IPS DF 4.7 (cell line): ENCODE measurements at regions not wholly inside any gene's neighbourhood (a gene's known extent, or its start where the extent isn't known, plus 50 kb on each side); places are given as distances from the start of the nearest gene placed in this dataset.

Experiments
- DNase-seq: peaks from one replicate; pipeline ENCODE4 v3.0.0-alpha.2; 2013; ENCODE audit warnings: low spot score; ENCODE audit errors: extremely low read depth

DNA sequence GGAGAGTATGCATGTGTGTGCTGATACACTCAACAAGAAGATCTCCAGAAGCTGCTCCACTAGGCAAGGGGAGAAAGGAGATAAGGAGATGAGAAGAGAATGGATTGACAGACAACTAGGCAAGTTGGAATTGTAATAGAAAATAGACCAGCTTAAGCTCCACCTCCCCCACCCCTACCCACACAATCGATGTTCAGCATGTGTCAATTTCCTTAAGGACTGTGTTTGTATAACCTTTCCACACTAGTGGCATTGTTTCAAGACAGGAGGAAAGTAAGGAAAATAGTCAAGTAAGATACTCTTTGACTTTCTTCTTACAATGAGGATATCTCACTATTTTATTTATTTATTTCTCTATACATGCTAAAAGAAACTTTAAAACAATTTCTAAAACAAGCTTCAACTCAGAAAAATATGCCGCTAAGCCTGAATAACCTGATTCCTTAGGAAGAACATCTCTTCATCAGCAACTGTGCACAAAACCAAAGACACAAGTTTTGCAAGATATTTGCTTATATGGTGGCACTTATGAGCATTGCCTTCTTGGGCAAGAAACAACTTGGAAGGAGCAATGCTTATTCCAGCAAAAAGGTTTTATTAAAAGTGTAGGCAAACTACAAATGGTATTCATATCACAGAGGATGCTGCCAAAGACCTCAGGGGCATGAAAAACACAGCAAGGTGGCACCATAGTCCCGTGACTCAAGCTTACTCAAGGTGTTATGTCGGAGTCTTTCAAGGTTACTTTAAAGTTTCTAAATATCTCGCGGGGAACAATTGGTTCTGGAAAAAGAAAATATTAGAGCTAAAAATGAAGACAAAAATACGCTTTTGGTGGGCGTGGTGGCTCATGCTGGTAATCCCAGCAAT lies 249.1 kb downstream of the COL12A1 start:
- no peak for DNase-seq

DNA sequence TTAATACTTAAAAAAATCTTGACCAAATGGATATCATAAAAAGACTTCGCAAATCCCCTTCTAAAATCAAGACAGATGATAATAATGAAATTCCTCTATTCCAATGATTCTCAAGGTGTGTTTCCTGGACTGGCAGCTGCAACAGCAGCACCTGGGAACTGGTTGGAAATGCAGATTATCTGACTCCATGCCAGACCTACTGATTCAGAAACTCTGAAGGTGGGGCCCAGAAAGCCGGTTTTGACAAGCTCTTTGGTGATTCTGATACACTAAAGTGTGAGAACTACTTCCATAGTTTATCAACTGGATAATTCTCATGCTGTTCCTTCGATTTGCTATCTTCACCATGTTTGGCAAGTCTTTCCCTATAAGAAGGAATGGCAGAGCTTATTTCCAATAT lies 252.1 kb downstream of the COL12A1 start:
- no peak for DNase-seq

DNA sequence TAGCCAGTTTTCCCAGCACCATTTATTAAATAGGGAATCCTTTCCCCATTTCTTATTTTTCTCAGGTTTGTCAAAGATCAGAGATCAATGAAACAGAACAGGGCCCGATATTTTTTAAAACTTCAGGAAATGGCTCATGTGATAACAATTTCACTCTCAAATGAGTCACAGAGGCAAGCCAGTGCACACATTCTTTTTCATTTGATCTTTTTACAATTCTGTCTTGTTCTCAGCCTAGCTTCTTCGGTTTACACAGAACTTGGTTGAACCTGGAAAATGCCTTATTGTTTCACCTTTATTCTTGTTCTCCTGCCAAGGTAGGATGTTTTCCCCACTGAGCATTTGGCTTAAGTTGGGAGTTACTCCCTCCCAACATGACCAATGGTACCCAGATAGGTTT lies 258.9 kb downstream of the COL12A1 start:
- DNase-seq, result no peak

DNA sequence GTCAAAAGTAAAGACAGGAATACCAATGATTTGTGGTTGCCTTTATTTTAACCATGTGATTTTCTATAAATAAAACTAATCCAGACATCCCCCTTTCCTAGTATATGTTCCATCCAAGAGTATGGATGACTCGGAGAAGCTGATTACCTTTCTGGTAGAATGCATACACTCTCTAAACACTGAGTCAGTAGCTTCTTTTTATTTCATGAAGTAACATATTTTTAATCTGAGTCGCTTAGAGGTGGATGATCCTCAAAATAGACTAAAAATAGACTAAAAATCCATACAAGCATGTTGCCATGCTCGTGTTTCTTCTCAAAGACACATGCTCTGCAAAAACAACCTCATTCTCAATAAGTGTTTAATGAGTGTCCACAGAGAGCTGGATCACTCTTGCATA lies 263.7 kb downstream of the COL12A1 start:
- DNase-seq, result no peak

DNA sequence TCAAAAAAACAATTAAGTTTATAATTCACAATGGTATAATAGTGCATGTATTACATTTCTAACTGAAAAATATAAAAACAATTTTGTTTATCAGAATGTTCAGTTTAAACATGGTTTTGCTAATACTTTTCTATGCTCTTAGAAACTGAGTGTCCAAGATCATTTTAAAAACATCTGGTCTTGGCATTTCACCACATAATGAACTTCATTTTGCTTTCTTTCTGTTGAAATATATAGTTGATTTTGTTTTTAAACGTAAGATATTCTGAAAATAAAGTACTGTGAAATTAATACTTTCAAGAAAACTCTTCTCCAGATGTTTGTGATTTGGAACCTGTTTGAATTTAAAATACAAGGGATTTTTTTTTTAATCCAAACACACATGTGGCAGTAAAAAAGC lies 264.4 kb downstream of the COL12A1 start:
- no peak for DNase-seq

DNA sequence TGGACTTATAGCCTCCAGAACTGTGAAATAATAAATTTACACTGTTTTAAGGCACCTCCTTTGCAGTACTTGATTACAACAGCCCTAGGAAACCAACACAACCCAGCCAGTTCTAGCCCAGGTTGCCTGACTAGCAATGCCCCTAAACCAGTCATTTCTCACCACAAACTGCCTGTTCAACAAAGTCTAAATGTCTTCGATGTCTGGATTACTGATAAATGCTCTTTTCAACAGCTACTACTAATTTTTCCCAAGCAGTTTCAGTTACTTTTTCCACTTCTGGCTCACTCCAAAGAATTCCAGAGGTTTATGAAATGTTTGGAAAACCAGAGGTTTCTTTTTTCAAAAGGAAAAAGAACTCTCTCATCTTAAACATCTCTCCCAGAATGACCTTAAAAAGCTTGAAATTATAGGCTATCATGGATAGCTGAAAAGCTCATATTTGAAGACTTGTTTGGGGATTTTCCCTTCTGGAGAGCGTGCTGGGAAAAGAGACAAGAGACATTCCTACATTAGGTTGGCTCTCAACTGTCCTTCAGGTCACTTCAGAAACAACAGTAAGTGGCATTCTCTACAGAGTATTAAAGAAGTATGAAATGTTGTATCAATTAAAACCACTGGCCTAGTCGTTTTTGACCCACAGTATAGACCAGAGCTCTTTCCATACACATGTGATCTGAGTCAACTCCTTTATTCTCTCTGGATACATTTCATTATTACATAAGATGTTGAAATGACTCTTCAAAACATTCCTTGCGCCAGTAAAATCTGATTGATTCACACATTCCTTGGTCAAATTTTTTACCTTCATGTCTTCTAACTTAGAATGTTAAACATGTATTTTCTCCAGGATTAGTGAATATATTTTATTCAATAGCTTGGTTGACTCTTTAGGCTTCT lies 265.9 kb downstream of the COL12A1 start:
- no peak for DNase-seq

DNA sequence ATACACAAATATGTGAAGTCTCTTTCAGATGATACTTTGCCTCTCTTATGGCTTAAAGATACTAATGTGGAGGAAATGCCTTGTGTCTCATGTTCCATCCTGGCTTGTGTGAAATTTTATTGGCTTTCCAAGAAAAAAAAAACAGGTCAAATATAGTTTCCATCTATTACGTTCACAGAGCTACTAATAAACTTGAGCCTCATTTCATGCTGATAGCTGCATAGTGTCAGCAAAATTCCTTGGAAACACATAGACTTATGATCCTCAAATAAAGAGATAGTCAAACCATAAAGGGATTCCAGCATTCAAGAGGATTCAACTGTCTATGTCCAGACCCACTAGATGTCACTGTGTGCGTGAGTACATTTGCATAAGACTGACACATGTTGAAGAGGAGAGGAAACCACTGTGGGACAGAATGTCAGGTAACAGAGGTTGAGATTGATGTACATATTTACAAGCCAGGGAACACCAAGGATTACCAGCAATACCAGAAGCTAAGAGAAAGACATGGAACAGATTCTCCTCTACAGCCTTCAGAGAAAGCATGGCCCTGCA lies 266.6 kb downstream of the COL12A1 start:
- DNase-seq, result no peak

DNA sequence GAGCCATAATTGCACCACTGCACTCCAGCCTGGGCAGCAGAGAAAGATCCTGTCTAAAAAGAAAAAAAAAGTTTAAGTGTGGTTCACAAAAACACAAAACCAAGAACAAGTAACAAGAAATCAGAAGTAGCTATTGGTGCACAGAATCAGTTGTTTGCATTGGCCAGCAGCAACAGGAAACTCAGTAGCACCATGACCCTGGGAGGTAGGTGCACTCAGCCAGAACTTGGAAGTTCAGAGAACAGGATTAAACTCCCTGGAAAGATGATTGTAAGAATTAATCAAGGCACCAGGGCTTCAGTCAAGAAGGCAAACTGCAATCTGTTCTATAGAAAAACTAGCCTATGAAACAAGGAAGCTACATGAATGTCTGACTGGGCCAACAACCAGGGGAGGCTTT lies 267.9 kb downstream of the COL12A1 start:
- no peak for DNase-seq

DNA sequence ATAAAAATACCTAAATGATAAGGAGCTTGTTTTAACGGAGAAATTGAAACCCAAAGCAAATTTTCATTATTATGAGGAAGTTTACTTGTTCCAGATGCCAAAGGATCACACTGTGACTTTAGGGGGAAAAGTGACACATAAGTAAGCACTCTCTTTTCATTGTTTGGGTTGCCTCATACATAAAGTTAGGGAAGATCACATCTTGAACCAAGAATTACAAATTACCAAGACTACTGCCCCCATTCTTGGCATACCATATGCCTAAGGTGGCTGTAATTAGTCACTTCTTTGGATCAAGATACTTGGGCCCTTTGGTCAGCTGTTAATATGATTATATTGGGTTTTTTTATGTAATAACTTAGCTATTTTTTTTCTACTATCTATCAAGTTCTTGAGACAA lies 269.0 kb downstream of the COL12A1 start:
- no peak for DNase-seq

DNA sequence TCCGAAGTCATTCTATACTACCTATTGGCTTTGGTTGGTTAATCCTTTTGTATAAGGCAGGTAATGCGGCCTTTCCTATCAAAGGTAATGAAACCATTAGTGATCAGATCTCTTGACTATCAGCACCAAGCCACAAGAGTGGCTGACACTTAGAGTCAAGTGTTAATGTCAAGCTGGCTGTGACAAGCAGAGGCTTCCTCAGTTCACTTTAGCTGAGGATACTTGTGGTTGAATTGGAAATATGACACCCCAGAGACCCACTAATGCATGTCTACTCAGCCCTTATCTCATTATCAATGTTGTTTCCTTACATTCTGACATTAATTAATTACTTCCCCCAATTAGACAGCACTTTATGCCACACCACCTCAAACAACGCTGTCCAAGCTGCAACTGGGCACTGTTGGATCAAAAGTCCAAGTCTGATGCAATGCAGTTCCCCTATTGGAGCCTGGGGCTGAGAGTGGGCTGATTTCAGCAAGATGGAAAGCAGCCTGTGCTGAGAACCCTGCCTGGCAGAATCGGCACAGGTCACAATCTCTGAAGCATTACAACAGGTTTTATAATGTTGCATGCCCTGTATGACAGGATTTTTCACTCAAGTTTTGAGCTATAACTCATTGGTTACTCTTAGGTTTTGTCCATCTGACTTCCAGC lies 273.5 kb downstream of the COL12A1 start:
- DNase-seq, result no peak

DNA sequence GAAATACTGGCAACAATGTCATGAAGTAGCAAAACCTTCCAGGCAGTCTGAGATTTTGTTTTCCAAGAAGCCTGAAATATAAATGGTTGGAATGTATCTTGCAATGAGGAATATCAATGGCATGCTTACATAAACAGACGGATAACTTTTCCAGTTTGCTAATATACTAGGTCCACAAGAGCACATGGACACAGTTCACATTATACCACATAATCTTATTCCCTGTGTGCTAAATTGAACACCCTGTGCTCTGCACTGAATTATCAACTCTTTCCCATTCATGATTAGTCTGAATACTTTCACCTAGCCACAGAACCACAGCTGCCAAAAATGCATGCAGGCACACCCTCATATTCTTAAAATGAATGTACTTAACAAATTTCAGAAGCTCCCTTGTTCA lies 274.3 kb downstream of the COL12A1 start:
- no peak for DNase-seq

DNA sequence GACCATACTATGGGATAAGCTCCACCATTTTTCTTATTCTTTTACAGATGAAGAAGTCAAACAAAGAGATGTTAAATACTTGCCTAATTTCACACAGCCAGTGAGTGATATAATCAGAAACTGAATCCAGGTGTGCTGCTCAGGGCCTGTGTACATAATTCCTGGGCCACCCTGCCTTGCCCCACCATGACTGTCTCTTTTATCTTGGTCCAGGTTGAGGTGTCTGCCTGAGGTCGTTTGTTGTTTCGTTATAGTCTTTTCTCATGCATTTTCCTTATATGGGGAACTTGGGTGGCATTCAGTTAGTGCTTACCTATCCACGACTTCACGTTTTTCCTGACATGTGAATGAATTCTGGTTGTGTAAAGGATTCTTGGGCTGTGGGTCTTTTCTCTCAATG lies 277.6 kb downstream of the COL12A1 start:
- no peak for DNase-seq

DNA sequence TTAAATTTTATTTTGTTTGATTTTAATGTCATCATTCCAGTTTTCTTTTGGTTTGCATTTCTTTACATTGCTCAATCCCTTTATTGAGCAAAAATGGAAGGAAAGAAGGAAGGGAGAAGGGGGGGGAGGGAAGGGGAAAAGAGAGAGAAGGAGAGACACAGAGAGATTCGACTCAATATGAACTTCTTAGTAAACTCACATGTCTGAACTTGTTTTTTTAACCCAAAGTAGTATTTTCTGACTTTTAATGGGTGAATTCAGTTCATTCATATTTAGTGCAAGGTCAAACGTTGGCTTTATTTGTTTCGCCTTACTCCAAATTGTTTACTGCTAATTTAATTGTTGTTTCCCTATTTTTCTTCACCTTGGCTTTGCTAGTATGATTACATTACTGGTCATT lies 278.6 kb downstream of the COL12A1 start:
- no peak for DNase-seq

DNA sequence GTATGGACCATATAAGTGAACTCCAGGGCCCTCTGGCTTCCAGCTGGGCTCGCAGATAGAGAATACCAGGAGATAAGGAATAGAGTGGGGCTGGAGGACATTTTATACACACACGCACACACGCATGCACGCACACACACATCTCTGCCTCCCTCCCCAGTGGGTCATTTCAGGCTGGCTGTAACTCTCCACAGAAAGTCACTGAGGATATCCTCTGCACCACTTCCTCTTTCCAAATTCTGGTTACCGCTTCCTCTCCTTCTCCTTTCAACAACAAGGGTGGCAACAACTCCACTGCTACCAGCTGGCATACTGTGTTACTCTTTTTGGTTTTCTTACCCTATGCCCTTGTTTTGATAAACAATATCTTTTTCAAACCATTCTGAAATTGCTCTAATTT lies 280.2 kb downstream of the COL12A1 start:
- DNase-seq, result no peak

DNA sequence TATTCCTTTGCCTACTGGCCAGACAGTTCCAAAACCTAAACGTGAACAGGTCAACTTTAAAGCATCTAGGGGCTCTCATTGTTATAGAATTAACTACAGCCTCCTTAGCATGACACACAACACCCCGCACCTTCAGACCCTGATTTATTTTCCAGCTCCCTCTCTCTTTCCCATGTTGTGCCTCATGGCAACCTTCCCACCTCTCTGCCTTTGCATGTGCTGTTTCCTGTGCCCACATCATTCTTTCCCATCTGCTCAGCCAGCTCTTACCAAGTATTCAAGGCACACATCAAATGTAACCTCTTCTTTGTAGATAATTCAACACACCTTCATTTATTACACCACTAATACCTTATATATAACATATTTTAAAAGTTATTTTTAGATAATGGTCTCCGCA lies 291.0 kb downstream of the COL12A1 start:
- DNase-seq, result no peak

DNA sequence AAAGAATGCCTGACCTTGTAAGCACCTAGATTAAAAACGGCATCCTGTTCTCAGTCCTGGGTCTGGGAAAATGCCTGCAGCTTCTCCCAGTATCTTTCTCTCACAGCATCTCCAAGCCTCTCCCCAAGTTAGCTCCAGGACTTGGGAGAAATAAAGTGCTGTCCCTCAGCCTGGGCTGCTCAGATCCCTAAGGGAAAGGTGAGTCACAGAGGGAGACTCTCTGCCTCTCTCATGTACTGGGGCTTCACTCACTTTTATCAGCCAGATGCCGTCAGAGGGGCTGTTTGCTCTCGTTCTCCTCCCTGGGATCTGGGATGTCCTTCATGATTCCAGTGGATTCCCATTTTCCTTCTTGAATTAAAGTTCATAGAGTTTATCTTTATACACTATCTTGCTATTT lies 293.6 kb downstream of the COL12A1 start:
- DNase-seq, result no peak

DNA sequence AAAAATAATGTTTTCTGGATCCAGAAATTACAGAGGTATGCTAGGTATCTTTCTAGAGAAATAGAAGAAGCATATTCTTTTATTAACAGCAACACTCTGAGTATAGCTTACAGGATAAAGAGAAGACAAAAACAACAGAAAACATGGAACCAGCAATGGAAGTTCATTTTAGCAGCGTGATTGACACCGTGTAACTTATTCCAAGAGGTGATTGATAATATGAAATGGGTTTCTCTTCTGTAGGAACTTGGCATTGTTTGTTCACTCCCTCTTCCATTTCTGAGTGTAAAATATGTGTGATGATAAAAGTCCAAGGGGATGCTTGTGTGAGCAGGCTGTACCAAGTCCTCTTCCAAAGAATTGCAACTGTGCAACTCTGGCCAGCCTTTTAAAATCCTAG lies 303.0 kb downstream of the COL12A1 start:
- no peak for DNase-seq

DNA sequence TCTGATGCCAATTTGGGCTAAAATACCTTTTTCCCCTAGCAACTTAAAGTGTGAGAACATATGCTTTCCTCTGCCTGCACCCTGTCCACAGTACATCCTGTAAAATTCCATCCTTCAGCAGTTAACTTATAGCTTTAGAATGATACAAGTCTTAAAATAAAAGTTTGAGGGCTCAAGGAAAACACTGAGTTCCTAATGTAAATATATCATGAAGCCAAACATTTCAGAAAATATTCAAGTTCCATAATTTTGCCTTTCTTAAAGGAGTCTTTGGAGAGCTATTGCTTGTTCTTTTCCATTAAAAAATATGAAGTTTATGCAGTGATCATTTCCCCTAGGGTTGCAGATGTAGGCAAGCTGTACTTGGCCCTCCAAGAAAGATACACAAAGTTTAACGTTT lies 303.8 kb downstream of the COL12A1 start:
- no peak for DNase-seq

DNA sequence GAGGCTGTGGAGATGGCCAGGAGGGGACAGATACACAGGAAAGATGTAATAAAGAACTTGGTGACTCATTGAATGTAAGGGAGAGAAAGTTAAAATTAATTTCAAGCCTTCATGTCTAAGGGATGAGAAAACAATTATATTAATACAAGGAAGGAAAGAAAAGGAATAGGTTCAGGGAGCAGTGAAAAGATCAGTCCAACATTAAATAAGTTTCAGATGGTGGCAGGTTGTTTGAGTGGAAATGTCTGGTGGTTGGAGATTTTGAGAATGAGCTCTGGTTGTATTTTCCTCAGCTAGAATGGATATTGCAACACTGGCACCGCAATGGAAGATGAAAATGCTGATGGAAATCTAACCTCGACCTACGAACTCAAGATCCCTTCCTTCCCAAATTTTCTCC lies 304.3 kb downstream of the COL12A1 start:
- no peak for DNase-seq

DNA sequence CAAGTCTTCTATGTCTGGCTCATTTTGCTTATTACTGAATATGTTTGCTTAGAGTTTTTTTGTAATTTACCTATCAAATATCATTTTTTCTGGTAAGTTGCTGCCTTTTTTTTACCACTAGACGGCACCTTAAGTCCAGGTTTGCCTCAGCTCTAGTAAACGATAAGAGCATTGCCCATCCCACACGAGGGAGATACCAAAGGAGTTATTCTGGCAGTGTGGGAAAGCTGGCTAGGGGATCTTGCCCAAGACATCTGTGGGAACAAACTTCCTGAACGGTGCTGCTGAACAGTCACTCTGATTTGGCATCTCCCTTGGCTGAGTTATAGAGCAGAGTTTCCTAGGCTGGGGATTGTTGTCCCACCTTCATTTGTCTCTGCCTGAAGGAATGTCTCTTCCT lies 306.4 kb downstream of the COL12A1 start:
- DNase-seq, result no peak

DNA sequence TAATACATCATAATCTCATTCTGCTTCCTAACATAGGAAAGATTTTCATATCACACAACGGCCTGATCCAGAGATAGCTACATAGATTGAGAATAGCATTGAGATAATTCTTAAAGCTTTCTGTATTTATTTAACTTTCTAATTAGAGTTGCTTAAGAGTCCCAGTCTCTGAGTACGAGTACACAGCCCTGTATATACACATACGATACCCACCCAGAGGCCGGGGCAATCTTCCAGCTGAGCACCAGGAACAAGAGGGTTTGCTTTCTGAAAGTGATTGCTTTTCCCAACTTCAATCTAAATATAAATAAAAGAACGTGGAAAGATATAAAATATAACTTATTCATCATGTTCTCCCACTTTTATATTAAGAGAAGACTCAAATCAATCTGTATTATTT lies 313.8 kb downstream of the COL12A1 start:
- no peak for DNase-seq

DNA sequence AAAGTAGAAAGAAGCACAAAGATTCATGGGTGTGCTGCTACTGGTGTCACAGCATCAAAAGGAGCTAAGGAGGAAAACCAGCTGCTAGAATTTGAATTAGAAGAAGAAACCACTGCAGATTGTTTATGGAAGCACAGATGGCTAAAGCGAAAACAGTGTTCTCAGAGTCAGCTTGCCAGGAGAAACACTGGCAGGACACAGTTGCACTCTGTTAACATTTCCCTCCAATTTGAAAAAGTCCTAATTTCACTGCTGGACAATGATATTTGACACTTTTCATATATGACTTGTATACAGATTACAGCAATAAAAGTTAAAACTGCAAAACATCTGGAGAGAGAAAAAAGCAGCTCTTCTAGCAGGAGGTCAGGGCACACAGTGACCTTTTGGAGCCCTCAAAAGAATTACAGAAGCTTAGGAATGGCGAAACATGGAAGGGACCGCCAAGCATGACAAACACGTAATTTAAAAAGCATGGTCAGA lies 314.5 kb downstream of the COL12A1 start:
- DNase-seq, result no peak
